ENCODE measurements at regions not wholly inside any gene's neighbourhood (a gene's known extent, or its start where the extent isn't known, plus 50 kb on each side); places are given as distances from the start of the nearest gene placed in this dataset.

GRCh38 chr6:43845646-43846045, 75.6 kb downstream of the VEGFA start:
- TF ChIP-seq CTCF (IDR thresholded peaks at IDR 0.05) (no peak), POLR2AphosphoS5 (IDR thresholded peaks at IDR 0.05) (no peak)
